ENCODE measurements at regions not wholly inside any gene's neighbourhood (a gene's known extent, or its start where the extent isn't known, plus 50 kb on each side); places are given as distances from the start of the nearest gene placed in this dataset.

DNA sequence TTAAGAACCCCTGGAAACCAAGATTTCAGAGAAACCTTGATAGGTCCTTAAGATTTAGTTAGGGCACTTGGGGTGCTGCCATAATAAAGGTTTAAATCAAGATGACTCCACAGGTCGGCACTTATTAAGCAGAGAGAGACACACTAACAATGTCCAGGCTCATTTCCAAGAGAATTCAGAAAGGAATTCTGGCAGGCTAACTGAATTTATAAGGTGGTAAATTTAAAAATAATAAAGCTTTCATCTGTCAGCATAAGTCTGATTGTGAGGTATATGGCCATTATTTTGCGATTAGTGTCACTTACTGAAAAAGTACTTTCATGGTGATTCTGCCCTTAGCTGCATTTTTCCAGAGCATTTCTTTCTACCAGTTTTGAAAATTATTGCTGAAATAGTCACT is 472.7 kb downstream of the ARAP2 start (continued):
- TF ChIP-seq HOXB5 (CRISPR knock-in tag; IDR thresholded peaks at IDR 0.05) = no peak

DNA sequence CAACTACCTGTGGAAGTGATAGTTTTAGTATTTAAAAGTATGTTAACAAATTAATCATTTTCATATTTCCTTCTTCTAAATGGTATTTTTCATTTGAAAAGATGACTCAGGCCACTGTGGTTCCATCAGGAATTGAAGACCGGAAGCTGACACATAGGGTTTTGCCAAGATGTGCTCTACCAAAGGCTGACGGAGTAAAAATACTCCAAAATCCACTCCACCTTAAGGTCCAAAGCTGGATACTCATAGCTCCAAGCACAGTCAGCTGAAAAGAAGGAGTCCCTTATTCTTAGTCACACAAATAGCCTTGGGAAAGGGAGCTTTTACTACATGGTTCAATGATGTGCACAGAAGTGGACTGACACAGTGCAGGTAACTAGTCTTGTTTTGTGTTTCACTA is 472.0 kb downstream of the ARAP2 start:
- FAIRE-seq (no peak), DNase-seq (ENCODE audit: low read depth in 1 of 2, low spot score in 1 of 2) (no peak), ATAC-seq (no peak)
- TF ChIP-seq CEBPB (IDR thresholded peaks at IDR 0.05) = no peak
- TF ChIP-seq FOSL2 (IDR thresholded peaks at IDR 0.05) = no peak
- no peak for TF ChIP-seq FOSL2 (CRISPR knock-in tag; IDR thresholded peaks at IDR 0.05)
- TF ChIP-seq CHD4 (IDR thresholded peaks at IDR 0.05; ENCODE audit: borderline replicate concordance) = no peak
- no peak for TF ChIP-seq TFCP2L1 (CRISPR knock-in tag; IDR thresholded peaks at IDR 0.05)
- TF ChIP-seq CHD2 (IDR thresholded peaks at IDR 0.05; ENCODE audit: low read length, partially characterized antibody) = no peak
- no peak for TF ChIP-seq RNF2 (IDR thresholded peaks at IDR 0.05; ENCODE audit: borderline replicate concordance, low read depth)
- no peak overlapping the region for H3K4me3 ChIP-seq
- H3K4me1 ChIP-seq = no peaks in the 10 kb centered on the region
- H3K27ac ChIP-seq = no peak overlapping the region
- POLR2A ChIA-PET = no interaction called here
- WGBS (ENCODE audit: missing lambda C conversion rate) = 51% methylated on average over 2 of the region's 2 CpGs
- H3K4me2 ChIP-seq = no peak overlapping the region
- no peaks in the 10 kb centered on the region for H3K9me3 ChIP-seq
- CTCF ChIA-PET = no interaction called here

DNA sequence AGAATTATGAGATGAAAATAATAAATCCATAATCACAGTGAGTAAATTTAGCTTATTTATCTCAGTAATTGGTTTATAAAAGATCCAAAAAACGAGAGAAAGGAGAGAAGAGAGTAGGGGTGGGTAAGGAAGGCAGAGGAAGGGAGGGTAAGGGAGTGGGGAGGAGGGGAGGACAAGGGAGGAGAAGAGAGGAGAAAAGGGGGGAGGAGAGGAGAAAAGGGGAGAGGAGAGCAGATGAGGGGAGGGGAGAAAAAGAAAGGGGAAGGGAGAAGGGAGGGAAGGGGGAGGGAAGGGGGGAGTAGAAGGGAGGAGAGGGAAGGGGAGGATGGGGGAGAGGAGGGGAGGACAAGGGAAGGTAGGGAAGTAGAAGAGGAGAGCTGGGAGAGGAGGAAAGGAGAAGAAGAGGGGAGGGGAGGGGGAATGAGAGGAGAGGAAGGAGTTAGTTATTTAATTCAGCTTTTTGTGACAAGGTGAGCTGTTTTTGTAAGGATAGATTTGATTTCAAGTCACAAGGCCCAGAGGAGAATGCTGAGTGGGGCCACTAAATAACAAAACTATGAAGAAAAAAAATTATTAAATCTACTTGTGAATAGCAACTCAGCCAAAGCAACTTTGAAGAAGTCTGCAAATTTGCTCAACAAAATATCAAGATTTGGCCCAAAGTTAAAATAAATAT is 454.3 kb downstream of the ARAP2 start:
- DNase-seq (ENCODE audit: low read depth in 1 of 2, low spot score in 1 of 2) = no peak
- whole genome bisulfite sequencing (ENCODE audit: missing lambda C conversion rate) = 0% methylated on average over 1 of the region's 1 CpG
- Histone ChIP-seq H3K4me1 (no peaks in the 10 kb centered on the region), H3K4me3 (no peak overlapping the region), H3K9me3 (no peaks in the 10 kb centered on the region), H3K4me2 (no peak overlapping the region), H3K27ac (no peak overlapping the region)
- TF ChIP-seq, protein P1, sequence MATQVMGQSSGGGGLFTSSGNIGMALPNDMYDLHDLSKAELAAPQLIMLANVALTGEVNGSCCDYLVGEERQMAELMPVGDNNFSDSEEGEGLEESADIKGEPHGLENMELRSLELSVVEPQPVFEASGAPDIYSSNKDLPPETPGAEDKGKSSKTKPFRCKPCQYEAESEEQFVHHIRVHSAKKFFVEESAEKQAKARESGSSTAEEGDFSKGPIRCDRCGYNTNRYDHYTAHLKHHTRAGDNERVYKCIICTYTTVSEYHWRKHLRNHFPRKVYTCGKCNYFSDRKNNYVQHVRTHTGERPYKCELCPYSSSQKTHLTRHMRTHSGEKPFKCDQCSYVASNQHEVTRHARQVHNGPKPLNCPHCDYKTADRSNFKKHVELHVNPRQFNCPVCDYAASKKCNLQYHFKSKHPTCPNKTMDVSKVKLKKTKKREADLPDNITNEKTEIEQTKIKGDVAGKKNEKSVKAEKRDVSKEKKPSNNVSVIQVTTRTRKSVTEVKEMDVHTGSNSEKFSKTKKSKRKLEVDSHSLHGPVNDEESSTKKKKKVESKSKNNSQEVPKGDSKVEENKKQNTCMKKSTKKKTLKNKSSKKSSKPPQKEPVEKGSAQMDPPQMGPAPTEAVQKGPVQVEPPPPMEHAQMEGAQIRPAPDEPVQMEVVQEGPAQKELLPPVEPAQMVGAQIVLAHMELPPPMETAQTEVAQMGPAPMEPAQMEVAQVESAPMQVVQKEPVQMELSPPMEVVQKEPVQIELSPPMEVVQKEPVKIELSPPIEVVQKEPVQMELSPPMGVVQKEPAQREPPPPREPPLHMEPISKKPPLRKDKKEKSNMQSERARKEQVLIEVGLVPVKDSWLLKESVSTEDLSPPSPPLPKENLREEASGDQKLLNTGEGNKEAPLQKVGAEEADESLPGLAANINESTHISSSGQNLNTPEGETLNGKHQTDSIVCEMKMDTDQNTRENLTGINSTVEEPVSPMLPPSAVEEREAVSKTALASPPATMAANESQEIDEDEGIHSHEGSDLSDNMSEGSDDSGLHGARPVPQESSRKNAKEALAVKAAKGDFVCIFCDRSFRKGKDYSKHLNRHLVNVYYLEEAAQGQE (IDR thresholded peaks at IDR 0.05) = no peak
- TF ChIP-seq JUNB (IDR thresholded peaks at IDR 0.05) (no peak), NR3C1 (IDR thresholded peaks at IDR 0.05) (no peak), CEBPB (IDR thresholded peaks at IDR 0.05) (no peak), FOXS1 (CRISPR knock-in tag; IDR thresholded peaks at IDR 0.05) (no peak), GATA3 (IDR thresholded peaks at IDR 0.05; ENCODE audit: borderline replicate concordance) (no peak), HDAC2 (IDR thresholded peaks at IDR 0.05) (no peak), TFCP2L1 (CRISPR knock-in tag; IDR thresholded peaks at IDR 0.05) (no peak), BHLHE40 (IDR thresholded peaks at IDR 0.05; ENCODE audit: low read depth, low read length) (no peak), CHD2 (IDR thresholded peaks at IDR 0.05; ENCODE audit: low read length, partially characterized antibody) (no peak), ZFP36 (IDR thresholded peaks at IDR 0.05; ENCODE audit: borderline replicate concordance, partially characterized antibody) (no peak), MAFK (IDR thresholded peaks at IDR 0.05; ENCODE audit: partially characterized antibody) (no peak), EHMT2 (IDR thresholded peaks at IDR 0.05; ENCODE audit: low read depth) (no peak), POLR2A (IDR thresholded peaks at IDR 0.05; ENCODE audit: low read length) (no peak), HOXB13 (CRISPR knock-in tag; IDR thresholded peaks at IDR 0.05; ENCODE audit: low read depth) (no peak), HOXA7 (CRISPR knock-in tag; IDR thresholded peaks at IDR 0.05) (no peak)
- TF ChIP-seq, protein P2, sequence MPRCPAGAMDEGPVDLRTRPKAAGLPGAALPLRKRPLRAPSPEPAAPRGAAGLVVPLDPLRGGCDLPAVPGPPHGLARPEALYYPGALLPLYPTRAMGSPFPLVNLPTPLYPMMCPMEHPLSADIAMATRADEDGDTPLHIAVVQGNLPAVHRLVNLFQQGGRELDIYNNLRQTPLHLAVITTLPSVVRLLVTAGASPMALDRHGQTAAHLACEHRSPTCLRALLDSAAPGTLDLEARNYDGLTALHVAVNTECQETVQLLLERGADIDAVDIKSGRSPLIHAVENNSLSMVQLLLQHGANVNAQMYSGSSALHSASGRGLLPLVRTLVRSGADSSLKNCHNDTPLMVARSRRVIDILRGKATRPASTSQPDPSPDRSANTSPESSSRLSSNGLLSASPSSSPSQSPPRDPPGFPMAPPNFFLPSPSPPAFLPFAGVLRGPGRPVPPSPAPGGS (IDR thresholded peaks at IDR 0.05) = no peak
- TF ChIP-seq, protein P3, sequence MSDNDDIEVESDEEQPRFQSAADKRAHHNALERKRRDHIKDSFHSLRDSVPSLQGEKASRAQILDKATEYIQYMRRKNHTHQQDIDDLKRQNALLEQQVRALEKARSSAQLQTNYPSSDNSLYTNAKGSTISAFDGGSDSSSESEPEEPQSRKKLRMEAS (IDR thresholded peaks at IDR 0.05) = no peak
- TF ChIP-seq, protein P4, sequence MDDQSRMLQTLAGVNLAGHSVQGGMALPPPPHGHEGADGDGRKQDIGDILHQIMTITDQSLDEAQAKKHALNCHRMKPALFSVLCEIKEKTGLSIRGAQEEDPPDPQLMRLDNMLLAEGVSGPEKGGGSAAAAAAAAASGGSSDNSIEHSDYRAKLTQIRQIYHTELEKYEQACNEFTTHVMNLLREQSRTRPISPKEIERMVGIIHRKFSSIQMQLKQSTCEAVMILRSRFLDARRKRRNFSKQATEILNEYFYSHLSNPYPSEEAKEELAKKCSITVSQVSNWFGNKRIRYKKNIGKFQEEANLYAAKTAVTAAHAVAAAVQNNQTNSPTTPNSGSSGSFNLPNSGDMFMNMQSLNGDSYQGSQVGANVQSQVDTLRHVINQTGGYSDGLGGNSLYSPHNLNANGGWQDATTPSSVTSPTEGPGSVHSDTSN (IDR thresholded peaks at IDR 0.05) = no peak
- CTCF ChIA-PET = no interaction called here
- ATAC-seq = no peak
- POLR2A ChIA-PET = no interaction called here
- FAIRE-seq = no peak
